ENCODE measurements at regions not wholly inside any gene's neighbourhood (a gene's known extent, or its start where the extent isn't known, plus 50 kb on each side); places are given as distances from the start of the nearest gene placed in this dataset.

DNA sequence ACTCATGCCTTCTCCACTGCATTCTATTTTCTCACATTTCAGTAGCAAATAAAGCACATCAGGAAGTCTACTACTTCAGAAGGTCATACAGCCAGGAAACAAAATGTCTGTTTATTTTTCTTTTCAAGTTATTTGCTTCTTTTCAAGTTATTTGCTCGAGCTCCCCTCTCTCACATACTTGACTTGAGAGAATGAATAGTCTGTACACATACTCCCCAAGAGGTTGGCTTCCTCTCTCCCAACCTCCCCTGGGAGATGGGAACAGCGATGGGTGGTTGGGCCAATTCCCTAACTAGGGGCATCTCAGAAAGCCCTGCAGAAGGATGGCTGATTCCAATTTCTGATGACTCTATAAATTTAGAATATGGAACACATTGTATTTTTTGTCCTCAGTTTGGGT is 64.7 kb upstream of the PTPN13 start:
- intact Hi-C loops (cut with DNase I): no loop called here
- Histone ChIP-seq H3K27ac (no peak overlapping the region), H3K4me3 (no peak overlapping the region), H3K4me1 (ENCODE audit: insufficient read depth) (no peaks in the 10 kb centered on the region), H3K27me3 (no peaks in the 10 kb centered on the region), H3K36me3 (no peaks in the 10 kb centered on the region), H3K9me3 (no peaks in the 10 kb centered on the region)
- 37 to 53% (median 53%) methylated on average over 2 of the region's 2 CpGs for WGBS, 3 donors
- DNase-seq: no peak
- TF ChIP-seq EP300 (IDR thresholded peaks at IDR 0.05) (no peak), POLR2A (IDR thresholded peaks at IDR 0.05) (no peak)
- TF ChIP-seq, protein P1, sequence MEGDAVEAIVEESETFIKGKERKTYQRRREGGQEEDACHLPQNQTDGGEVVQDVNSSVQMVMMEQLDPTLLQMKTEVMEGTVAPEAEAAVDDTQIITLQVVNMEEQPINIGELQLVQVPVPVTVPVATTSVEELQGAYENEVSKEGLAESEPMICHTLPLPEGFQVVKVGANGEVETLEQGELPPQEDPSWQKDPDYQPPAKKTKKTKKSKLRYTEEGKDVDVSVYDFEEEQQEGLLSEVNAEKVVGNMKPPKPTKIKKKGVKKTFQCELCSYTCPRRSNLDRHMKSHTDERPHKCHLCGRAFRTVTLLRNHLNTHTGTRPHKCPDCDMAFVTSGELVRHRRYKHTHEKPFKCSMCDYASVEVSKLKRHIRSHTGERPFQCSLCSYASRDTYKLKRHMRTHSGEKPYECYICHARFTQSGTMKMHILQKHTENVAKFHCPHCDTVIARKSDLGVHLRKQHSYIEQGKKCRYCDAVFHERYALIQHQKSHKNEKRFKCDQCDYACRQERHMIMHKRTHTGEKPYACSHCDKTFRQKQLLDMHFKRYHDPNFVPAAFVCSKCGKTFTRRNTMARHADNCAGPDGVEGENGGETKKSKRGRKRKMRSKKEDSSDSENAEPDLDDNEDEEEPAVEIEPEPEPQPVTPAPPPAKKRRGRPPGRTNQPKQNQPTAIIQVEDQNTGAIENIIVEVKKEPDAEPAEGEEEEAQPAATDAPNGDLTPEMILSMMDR (IDR thresholded peaks at IDR 0.05): no peak

DNA sequence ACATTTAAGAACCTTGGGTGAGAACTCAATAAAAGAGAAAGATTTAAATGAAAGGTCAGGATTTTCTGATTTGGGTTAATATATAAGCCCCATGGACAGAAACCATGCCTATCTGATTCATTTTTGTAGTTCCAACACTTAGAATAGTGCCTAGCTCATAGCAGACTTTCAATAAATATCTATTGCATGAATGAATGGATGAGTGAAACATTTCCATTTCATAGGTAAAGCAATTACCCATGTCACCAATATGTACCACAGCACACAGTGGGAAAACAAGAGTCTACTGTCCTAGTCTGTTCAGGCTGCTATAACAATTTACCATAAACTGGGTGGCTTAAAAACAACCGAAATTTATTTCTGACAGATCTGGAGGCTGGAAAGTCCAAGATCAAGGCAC is 63.9 kb upstream of the PTPN13 start:
- intact Hi-C loops (cut with DNase I): no loop called here
- Histone ChIP-seq H3K27me3 (no peaks in the 10 kb centered on the region), H3K36me3 (no peaks in the 10 kb centered on the region), H3K4me3 (no peak overlapping the region), H3K27ac (no peak overlapping the region), H3K9me3 (no peaks in the 10 kb centered on the region), H3K4me1 (ENCODE audit: insufficient read depth) (no peaks in the 10 kb centered on the region)
- 90 to 92% (median 91%) methylated on average over 1 of the region's 1 CpG for WGBS, 3 donors
- TF ChIP-seq POLR2A (IDR thresholded peaks at IDR 0.05) (no peak), EP300 (IDR thresholded peaks at IDR 0.05) (no peak)
- TF ChIP-seq, protein P1 (IDR thresholded peaks at IDR 0.05): no peak
- no peak for DNase-seq

DNA sequence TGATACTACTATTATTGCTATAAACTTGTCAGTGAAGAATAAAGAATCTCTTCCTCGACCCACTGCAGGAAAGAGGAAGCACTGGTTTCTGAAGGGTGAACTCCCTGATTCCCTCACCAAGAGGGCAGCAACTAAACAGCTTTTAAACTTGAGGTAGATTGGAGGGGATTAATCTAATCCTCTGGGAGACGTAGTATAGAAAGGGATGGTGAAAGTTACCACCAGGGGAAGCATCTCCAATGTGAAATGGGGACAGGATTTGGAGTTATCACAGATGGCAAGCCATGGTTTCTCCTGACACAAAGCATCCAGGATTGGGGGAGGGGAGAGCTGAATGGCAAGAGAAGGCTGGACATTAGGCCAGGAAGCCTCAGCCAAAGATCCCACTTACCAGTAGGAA is 62.7 kb upstream of the PTPN13 start:
- Histone ChIP-seq H3K9me3 (no peaks in the 10 kb centered on the region), H3K4me1 (ENCODE audit: insufficient read depth) (no peaks in the 10 kb centered on the region), H3K27ac (no peak overlapping the region), H3K27me3 (no peaks in the 10 kb centered on the region), H3K4me3 (no peak overlapping the region), H3K36me3 (no peaks in the 10 kb centered on the region)
- DNase-seq: no peak
- TF ChIP-seq, protein P1 (IDR thresholded peaks at IDR 0.05): no peak
- no peak for TF ChIP-seq EP300 (IDR thresholded peaks at IDR 0.05)
- no peak for TF ChIP-seq POLR2A (IDR thresholded peaks at IDR 0.05)
- intact Hi-C loops (cut with DNase I): no loop called here
- 86 to 93% (median 90%) methylated on average over 2 of the region's 2 CpGs for WGBS, 3 donors

DNA sequence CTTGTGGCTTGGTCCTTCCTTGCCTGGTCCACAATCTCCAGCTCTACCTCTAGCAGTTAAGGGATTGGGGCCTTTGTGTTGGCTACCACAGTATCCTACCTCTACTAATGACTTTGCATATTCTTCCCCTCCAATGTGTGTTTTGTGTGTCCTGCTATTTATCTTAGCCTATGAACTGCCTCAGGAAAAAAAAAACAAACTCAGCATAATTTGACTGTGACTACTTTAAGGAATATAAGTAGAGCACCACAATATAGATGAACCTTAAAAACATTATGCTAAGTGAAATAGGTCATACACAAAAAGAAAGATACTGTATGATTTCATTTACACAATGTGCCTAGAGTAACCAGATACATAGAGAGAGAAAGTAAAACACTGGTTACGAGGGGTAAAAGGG is 61.3 kb upstream of the PTPN13 start:
- TF ChIP-seq, protein P1 (IDR thresholded peaks at IDR 0.05): no peak
- TF ChIP-seq POLR2A (IDR thresholded peaks at IDR 0.05) (no peak), EP300 (IDR thresholded peaks at IDR 0.05) (no peak)
- no peak overlapping the region for H3K4me3 ChIP-seq
- 84 to 91% (median 91%) methylated on average over 1 of the region's 1 CpG for WGBS, 3 donors
- H3K9me3 ChIP-seq: no peaks in the 10 kb centered on the region
- no peaks in the 10 kb centered on the region for H3K4me1 ChIP-seq (ENCODE audit: insufficient read depth)
- no peaks in the 10 kb centered on the region for H3K36me3 ChIP-seq
- intact Hi-C loops (cut with DNase I): no loop called here
- no peaks in the 10 kb centered on the region for H3K27me3 ChIP-seq
- DNase-seq: no peak
- H3K27ac ChIP-seq: no peak overlapping the region

DNA sequence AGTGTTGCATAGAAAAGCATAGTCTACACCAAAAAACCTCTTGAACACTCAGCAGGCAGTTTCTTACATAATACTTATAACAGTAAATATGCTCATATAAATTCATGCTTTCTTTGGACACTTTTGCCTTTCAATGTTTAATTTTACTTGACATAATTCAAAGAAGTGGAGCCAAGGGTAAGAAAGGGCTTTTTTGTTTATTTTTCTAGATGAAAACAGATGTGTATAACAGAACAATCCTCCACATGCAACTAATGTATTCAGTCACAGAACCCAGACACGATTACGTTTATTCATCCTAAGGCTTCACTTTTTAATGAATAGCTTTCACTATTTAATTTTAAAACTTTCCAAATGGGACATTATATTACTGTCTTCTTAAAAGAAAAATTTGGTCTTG is 58.0 kb upstream of the PTPN13 start:
- no peak for DNase-seq
- H3K4me1 ChIP-seq (ENCODE audit: insufficient read depth): peaks cover 1% of the 10 kb centered on the region
- intact Hi-C loops (cut with DNase I): no loop called here
- no peaks in the 10 kb centered on the region for H3K27me3 ChIP-seq
- no peak overlapping the region for H3K27ac ChIP-seq
- no peaks in the 10 kb centered on the region for H3K9me3 ChIP-seq
- no peaks in the 10 kb centered on the region for H3K36me3 ChIP-seq
- H3K4me3 ChIP-seq: no peak overlapping the region
- WGBS, 3 donors: 56 to 78% (median 68%) methylated on average over 2 of the region's 2 CpGs
- TF ChIP-seq POLR2A (IDR thresholded peaks at IDR 0.05) (no peak), EP300 (IDR thresholded peaks at IDR 0.05) (no peak)
- TF ChIP-seq, protein P1 (IDR thresholded peaks at IDR 0.05): no peak
